Suppressor macrophage treated with lipopolysaccharide for 1 hour (primary cell): ENCODE measurements at regions not wholly inside any gene's neighbourhood (a gene's known extent, or its start where the extent isn't known, plus 50 kb on each side); places are given as distances from the start of the nearest gene placed in this dataset.
"Not testable (repeated sequence)": the region's sequence is repeated elsewhere in the genome, so short reads cannot be mapped to it uniquely, and the experiment has no call there.

Experiments
- DNase-seq, 3 donors: peaks; one replicate each; pipeline ENCODE4 v3.0.0-alpha.2; 2020 to 2022

DNA sequence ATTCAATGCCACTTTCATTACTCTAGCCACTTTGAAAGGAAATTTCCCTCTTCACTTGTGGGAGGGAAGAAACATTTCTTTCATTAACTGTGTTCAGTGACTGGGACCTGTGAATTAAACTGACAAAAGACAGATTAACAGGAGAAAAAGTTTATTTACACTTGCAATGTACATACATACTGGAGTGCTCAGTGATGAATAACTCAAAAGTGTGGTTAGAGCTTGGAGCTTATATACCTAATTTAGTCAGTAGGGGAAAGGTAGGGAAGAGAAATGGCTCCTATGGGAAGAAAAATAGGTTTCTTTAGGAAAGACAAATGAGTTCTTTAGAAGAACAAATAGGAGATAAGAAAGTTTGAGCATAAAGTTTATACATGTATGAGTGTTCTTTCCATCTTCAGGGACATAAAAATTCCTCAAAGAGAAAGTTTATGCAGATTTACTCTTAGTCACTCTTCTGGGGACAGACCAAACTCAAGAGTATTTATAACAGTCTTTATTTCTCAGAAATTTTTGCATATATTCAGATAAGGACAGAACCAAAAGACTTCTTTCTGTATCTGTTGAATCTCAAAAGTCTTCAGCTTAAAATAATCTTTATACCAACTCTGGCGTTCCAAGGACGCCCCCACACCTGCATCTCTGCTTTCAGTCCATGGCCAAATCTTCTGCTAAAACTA, 120.0 kb upstream of the RAI14 start:
- DNase-seq: no peak

DNA sequence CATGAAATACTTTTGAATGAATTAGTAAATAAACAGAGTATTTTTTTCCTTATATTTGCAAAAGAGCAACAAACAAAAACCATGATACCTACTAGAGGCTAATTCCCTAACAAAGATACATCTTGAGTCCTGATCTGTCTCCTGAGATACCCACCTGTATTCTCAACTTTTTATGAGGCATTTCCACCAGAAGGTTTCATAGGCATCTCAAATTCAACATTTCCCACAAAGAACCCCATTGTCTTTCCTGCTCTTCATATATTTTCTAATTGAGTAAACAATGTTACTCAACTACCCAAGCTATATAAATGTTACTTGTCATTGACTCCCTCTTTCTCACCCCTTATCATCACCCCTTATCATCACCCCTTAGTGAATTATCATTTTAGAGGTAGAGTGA, 119.4 kb upstream of the RAI14 start:
- DNase-seq: no peak

DNA sequence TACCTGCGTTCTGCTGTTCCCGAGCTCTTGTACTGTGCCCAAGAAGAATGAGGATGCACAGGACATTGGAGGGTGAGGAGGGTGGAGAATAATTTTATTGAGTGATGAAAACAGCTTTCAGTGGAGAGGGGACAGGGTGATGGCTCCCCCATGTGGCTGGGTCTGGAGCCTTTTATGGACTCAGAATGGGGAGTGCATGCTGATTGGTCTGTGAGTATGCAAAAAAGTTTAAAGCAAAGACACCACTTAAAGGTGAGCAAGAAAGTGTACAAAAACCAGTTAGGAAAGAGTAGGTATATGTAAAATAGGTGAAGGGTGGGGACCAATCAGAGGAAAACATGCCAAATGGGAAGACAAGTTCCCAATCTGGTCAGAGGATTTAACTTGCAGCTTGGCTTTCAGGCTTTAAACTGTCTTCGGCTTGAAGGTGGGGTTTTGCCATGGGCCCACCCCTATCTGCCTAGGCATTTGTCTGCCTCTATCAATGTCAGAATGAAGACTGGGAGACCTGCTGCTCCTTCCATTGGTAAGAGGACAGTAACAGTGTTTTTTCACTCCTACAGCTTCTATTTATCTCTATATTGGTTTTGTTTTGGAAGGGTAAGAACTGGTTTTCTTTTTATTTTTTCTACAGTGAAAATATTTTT, 118.0 kb upstream of the RAI14 start:
- DNase-seq: peak; percentile 42 to 66 (median 54)

- no peak for DNase-seq
These were observed 116.9 kb upstream of the RAI14 start for GRCh38 chr5:34539183-34539582.

- DNase-seq: no peak
These were observed 115.1 kb upstream of the RAI14 start for GRCh38 chr5:34541067-34541466.

- DNase-seq: no peak
These were observed 113.3 kb upstream of the RAI14 start for GRCh38 chr5:34542818-34543217.

DNA sequence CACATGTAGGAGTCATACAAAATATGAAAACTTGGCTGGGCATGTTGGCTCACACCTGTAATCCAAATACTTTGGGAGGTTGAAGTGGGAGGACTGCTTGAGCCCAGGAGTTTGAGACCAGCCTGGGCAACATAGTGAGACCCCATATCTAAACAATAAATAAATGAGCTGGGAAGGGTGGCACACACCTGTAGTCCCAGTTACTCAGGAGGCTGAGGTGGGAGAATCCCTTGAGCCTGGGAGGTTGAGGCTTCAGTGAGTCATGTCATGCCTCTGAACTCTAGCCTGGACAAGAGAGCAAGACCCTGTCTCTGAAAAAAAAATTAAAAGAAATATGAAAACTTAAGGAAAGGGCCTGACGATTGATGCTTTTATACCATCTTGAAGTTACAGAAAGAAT, 112.4 kb upstream of the RAI14 start:
- no peak for DNase-seq

DNA sequence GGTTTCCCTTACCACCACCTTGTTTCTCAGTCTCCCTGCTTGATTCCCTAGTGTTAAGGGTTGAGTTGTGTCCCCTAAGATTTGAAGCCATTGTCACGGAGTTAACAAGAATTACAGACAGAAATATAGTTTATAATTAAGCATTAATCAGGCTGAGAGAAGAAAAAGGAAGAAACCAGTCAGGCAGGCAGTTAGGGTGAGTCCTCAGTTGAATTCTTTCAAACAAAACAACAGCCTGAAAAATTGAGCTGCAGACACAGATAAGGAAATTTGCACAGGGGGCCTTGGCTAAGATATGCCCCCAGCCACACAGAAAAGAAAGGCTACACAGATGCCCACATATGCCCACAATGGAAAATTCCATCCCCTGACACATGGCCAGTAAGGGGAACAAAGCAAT, 111.7 kb upstream of the RAI14 start:
- DNase-seq: no peak

GRCh38 chr5:34545164-34545563, 111.0 kb upstream of the RAI14 start:
- DNase-seq: no peak

DNA sequence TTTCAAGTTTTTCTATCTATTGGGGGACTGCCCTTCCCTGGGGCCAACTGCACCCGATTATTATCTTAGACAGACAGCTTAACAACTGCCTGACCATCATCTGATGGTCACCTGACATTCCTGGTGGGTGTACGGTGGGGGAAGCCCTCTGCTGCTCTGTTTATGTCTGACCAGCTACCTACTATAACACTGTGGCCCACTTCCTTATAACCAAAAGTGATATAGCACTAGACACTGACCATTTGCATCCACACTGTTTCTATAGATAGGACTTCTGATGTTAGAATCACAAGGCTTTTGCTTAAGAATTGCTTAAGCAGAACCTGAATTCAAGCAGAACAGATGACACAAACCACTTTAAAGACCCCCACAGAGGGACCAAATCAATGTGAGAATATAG, 110.5 kb upstream of the RAI14 start:
- no peak for DNase-seq

GRCh38 chr5:34547300-34548085, 108.6 kb upstream of the RAI14 start:
- no peak for DNase-seq

GRCh38 chr5:34548086-34548403, 108.1 kb upstream of the RAI14 start:
- no peak for DNase-seq

DNA sequence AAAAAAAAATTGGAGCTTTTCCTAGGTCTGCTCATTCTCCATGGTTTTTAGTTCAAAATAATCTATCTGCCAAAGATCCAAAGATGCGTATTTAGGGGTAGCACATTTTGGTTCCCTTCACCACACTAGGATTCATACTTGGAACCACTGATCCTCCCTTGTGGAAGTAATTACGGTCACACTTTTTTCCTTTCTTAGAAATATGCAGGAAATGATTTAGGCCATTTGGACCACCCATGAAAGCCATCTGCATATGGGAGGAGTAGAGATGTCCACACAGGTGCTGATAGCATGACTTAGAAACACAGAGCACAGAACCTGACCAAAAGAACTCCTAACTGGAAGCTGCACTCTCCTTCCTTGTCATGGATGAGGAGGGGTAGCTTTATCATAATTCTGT, 105.9 kb upstream of the RAI14 start:
- no peak for DNase-seq

- DNase-seq: no peak
These were observed 105.2 kb upstream of the RAI14 start for GRCh38 chr5:34550964-34551363.

- peak; percentile 26 to 40 (median 39) for DNase-seq
These were observed 104.2 kb upstream of the RAI14 start for GRCh38 chr5:34551911-34552433.

- DNase-seq: no peak
These were observed 103.4 kb upstream of the RAI14 start for GRCh38 chr5:34552686-34553085.

- no peak for DNase-seq
These were observed 102.5 kb upstream of the RAI14 start for GRCh38 chr5:34553581-34553980.

DNA sequence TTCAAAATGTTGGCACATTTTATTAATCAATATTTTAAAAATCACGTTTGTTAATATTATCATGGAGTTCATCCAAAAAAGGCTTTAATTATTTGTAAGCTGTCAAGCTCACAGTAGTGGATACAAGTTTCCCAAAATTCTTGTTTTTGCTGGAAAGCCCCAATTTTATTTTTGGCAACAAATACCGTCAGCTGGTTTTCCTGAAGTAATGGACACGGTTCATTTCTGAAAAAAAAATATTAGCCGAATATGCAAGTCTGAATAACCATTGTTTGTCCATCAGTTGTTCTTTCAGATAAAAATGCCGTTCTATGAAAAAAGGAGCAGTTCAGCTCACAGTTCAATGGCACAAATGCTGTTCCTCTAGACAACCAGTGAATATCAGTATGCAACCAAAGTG, 101.5 kb upstream of the RAI14 start:
- no peak for DNase-seq

DNA sequence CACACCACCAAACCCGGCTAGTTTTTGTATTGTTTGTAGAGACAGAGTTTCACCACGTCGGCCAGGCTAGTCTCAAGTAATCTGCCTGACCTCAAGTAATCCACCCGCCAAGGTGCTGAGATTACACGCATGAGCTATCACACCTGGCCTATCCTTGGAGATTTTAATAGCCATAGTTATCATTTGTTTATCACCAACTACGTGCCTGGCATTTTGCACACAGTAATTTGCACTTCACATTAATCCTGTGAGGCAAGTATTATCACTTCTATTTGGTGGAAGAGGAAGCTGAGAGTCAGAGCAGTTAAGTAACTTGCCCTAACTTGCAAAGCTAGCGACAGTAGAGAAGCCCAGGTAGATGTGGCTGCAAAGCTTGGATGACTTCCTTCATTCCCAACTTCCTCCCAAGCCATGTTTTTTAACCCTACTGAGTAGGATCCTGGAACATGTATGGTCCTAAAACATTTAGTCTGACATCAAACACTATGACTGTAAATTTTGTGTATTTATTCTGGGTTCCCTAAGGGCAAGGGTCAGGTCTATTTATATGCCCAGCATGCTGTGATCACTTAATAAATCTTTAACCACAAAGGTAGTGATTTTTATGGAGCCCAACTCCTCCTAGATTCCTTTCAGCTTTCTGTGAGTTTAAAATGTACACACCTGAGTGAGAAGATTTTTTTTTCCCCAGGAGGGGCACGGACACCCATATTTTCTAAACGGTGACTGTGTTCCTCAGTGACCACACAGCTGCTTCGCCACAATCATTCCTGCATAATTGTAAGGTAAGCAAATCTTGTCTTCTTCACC, 100.2 kb upstream of the RAI14 start:
- DNase-seq: no peak

DNA sequence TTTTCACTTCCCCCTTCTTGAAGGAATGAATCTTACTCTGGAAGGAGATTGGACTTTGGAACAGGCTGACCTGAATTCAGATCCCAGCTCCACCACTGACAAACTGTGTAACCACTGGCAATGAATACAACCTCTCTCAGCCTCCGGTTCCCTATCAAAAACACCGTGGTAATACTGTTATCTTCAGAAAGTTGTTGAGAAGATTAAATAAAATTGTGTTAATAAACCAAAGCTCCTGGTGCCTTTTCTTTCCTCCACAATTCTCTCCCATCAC, 99.7 kb upstream of the RAI14 start:
- DNase-seq: no peak

- not testable (repeated sequence) for DNase-seq
These were observed 94.5 kb upstream of the RAI14 start for GRCh38 chr5:34561581-34561980.

GRCh38 chr5:34562791-34563190, 93.3 kb upstream of the RAI14 start:
- no peak for DNase-seq

DNA sequence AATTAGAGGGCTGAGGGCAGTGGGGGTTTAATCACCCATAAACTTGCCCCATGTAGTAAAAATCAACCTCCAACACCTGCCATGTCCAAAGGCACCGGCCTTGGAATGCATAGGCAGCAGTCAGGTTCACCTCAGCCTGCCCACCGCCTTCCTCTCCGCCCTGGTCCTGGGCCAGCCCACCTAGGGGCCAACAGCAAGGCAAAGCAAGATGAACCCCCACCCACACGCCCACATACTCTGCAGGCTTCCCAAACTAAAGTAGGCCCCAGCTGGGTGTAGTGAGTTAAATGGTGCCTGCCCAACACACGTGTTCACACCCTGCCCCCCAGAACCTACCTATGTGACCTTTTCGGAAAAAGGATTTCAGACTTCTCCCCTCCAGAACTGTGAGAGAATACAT, 92.9 kb upstream of the RAI14 start:
- DNase-seq: no peak
